Ureter (tissue), 1 donor: ENCODE measurements at regions not wholly inside any gene's neighbourhood (a gene's known extent, or its start where the extent isn't known, plus 50 kb on each side); places are given as distances from the start of the nearest gene placed in this dataset.
"Not testable (repeated sequence)": the region's sequence is repeated elsewhere in the genome, so short reads cannot be mapped to it uniquely, and the experiment has no call there.

ENCODE experiments used
- DNase-seq: peaks from one replicate; pipeline ENCODE4 v3.0.0-alpha.2; 2020; ENCODE audit warnings: low spot score
- donor health status: DM: yes; HTN: yes; CAD: no.

GRCh38 chr3:75604286-75604934 is 59.7 kb upstream of the FRG2C start:
- DNase-seq: peak; percentile 80

GRCh38 chr3:75607996-75608395 is 56.1 kb upstream of the FRG2C start:
- not testable (repeated sequence) for DNase-seq

GRCh38 chr3:75609598-75609997 is 54.5 kb upstream of the FRG2C start:
- DNase-seq: not testable (repeated sequence)

- DNase-seq: no peak
Observed at GRCh38 chr3:75610773-75611172, 53.4 kb upstream of the FRG2C start.

- DNase-seq: not testable (repeated sequence)
Observed at GRCh38 chr3:75611724-75612460, 52.2 kb upstream of the FRG2C start.
